AG04450 (cell line): ENCODE measurements at regions not wholly inside any gene's neighbourhood (a gene's known extent, or its start where the extent isn't known, plus 50 kb on each side); places are given as distances from the start of the nearest gene placed in this dataset.
"Not testable (repeated sequence)": the region's sequence is repeated elsewhere in the genome, so short reads cannot be mapped to it uniquely, and the experiment has no call there.

ENCODE experiments used
- CTCF ChIA-PET: fragments of 300-600, 350-600 bp; formaldehyde crosslinking; extraction: SDS; loops from one replicate; lab custom pipeline; 2022; ENCODE audit warnings: antibody characterized with exemption, inconsistent platforms; lab: Charles Lee
- POLR2A ChIA-PET: fragments of 350-600 bp; formaldehyde crosslinking; extraction: SDS; loops from one replicate; lab custom pipeline; 2021; ENCODE audit warnings: antibody characterized with exemption, inconsistent platforms; lab: Yijun Ruan, JAX
- DNase-seq: peaks from one replicate; pipeline ENCODE4 v3.0.0-alpha.2; 2011; ENCODE audit warnings: low read depth, low spot score
- H3K27ac ChIP-seq: one replicate; pipeline ENCODE4 v1.5.1; 2012; ENCODE audit warnings: low read depth, low read length, control low read depth
- H3K27me3 ChIP-seq: one replicate; pipeline ENCODE4 v1.6.0; 2012; ENCODE audit warnings: low read length; ENCODE audit not compliant: control insufficient read depth, insufficient read depth
- H3K4me3 ChIP-seq: 2 replicates; pipeline ENCODE4 v1.5.1; 2011; ENCODE audit warnings: mild to moderate bottlenecking, low read depth, low read length, control low read depth
- H3K9me3 ChIP-seq: 2 replicates; pipeline ENCODE4 v1.5.1; 2012; ENCODE audit warnings: low read length; ENCODE audit not compliant: control insufficient read depth, insufficient read depth
- CTCF ChIP-seq: IDR thresholded peaks from 2 replicates; pipeline ENCODE4 v1.5.1; 2011; ENCODE audit warnings: low read depth, low read length, control low read depth, inconsistent platforms

DNA sequence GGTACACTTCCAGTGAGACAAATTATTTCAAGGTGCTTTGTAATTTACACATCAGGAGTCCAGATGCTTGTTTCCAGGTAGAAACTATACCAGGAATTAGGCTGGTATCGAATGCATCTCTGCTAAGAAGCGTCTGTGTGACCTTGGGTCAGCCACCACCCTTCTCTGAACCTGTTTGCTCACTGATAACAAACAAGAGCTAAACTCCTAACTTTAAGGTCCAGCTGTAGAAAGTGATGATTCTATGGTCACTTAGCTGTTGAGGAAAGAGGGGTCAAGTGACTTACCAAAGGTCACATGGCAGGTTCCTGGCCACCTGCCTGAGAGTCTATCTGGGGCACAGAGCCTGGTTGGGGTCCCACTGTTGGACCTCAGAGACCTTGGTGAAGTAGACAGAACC lies 95.4 kb downstream of the HIF1AN start:
- TF ChIP-seq CTCF, result no peak
- no peak overlapping the region for H3K27ac ChIP-seq
- ChIA-PET POLR2A (no interaction called here), CTCF (no interaction called here)
- no peaks in the 10 kb centered on the region; the same call in 1 of the 2 replicates for H3K9me3 ChIP-seq
- H3K4me3 ChIP-seq, result no peak overlapping the region
- peaks cover 8% of the 10 kb centered on the region for H3K27me3 ChIP-seq
- no peak for DNase-seq

DNA sequence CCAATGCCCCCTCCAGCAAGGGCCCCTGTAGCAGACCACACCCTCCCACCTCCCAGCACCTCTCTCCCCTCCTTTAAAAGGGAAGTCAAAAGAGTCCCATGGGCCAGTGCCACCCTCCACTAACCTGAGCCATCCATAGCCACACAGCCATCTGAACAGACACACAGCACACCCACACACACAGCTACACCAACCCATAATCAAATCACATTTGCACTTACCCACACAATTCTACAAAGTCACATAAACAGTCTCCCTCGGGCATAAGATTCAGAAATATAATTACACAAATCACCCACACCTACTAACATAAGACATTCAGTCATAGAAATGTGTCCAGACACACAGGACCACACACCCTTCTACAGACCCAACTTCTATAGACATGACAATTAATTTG lies 96.3 kb downstream of the HIF1AN start:
- ChIA-PET CTCF (no interaction called here), POLR2A (no interaction called here)
- no peak for TF ChIP-seq CTCF
- no peak overlapping the region for H3K27ac ChIP-seq
- no peak for DNase-seq
- H3K27me3 ChIP-seq, result peaks cover 7% of the 10 kb centered on the region
- no peak overlapping the region for H3K4me3 ChIP-seq
- no peaks in the 10 kb centered on the region; the same call in 1 of the 2 replicates for H3K9me3 ChIP-seq

GRCh38 chr10:100634034-100634433 lies 98.3 kb downstream of the HIF1AN start:
- Histone ChIP-seq H3K9me3 (no peaks in the 10 kb centered on the region; the same call in 1 of the 2 replicates), H3K4me3 (no peak overlapping the region), H3K27me3 (peaks cover 7% of the 10 kb centered on the region), H3K27ac (no peak overlapping the region)
- ChIA-PET POLR2A (no interaction called here), CTCF (no interaction called here)
- TF ChIP-seq CTCF, result no peak
- no peak for DNase-seq

DNA sequence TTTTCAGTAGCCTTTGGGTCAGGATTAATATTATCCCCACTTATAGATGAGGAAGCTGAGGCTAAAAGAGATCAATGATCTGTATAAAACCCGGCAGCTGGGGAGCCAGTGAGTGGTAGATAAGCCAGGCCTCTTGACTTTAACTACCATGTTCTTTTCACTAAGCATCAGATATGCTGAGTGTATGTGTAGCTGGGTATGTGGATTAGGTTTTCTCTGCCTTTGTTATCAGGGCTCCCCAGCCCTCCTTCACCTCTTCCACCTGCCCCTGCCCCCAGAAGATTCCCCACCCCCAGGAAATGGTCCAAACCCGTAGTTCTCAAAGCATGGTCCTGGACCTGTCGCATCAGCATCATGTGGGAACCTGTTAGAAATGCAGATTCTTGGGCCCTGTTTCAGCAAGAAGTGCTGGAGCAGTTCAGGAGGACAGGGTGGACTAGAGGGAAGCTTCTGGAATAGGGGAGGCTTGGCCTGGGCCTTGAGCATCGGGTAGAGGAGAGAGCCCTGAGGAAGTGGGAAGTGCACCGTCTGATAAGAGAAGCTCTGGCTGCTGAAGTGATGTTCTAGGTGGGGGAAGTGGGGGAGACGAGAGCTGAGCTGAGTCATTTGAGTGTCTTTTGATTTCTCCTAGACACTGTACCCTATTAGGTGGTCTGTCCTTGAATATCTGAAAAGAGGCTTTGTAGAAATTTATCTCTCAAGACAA lies 101.3 kb downstream of the HIF1AN start:
- peaks cover 11% of the 10 kb centered on the region for H3K27me3 ChIP-seq
- no peak for DNase-seq
- ChIA-PET CTCF (no interaction called here), POLR2A (no interaction called here)
- H3K9me3 ChIP-seq, result no peaks in the 10 kb centered on the region
- H3K4me3 ChIP-seq, result no peak overlapping the region
- no peak for TF ChIP-seq CTCF
- no peak overlapping the region for H3K27ac ChIP-seq

DNA sequence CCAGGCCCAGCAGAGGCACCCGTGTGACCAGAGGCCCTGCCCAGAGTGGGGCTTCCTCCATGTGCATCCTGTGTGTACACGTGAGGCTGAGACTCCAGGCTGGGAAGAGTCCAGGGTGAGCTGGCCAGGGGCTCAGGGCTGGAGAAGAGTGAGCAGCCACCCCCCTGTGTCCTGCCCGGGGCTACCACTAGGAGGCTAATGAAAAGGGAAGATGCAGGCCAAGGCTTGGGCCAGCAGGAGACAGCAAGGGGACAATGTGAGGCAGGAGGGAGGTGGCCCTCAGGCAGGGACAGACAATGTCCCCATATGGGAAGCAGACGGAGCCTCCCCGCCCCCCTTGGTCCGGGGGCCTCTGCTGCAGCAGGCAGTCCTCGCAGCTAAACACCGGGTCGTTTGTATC lies 102.0 kb downstream of the HIF1AN start:
- no peak for DNase-seq
- no peaks in the 10 kb centered on the region for H3K9me3 ChIP-seq
- peak; percentile 36 for TF ChIP-seq CTCF
- peaks cover 11% of the 10 kb centered on the region for H3K27me3 ChIP-seq
- H3K4me3 ChIP-seq, result no peak overlapping the region
- H3K27ac ChIP-seq, result no peak overlapping the region
- ChIA-PET CTCF (no interaction called here), POLR2A (no interaction called here)

DNA sequence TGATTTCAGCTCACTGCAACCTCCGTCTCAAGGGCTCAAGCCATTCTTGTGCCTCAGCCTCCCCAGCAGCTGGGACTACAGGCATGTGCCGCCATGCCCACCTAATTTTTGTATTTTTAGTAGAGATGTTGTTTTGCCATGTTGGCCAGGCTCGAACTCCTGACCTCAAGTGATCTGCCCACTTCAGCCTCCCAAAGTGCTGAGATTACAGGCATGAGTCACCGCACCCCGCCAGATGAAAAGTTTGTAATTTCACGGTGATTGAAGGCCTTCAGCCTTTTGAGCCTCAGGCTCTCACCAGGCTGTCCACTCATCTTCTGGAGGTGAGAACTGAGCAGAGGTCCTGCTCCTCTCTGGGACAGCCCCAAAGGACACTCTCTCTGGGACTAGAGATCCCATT lies 103.2 kb downstream of the HIF1AN start:
- H3K27ac ChIP-seq, H3K4me3 ChIP-seq, H3K9me3 ChIP-seq, DNase-seq, CTCF ChIA-PET, POLR2A ChIA-PET: not testable (repeated sequence)
- peaks cover 11% of the 10 kb centered on the region for H3K27me3 ChIP-seq
